IMR-90 (cell line): ENCODE measurements at regions not wholly inside any gene's neighbourhood (a gene's known extent, or its start where the extent isn't known, plus 50 kb on each side); places are given as distances from the start of the nearest gene placed in this dataset.
"Not testable (repeated sequence)": the region's sequence is repeated elsewhere in the genome, so short reads cannot be mapped to it uniquely, and the experiment has no call there.

Experiments
- ATAC-seq: fragments of 200-7000 bp; cut with Tn5 transposase; 2 replicates; pipeline ENCODE4 v1.9.1; 2020; ENCODE audit warnings: low read depth, mild to moderate bottlenecking, moderate library complexity
- BruUV-seq: library from RNA; stranded (reverse); fragments of 400-500 nt; replicated peaks from 2 replicates; lab custom pipeline; 2021; lab: Mats Ljungman, UMichigan
- CTCF ChIA-PET: fragments of 300-600 bp; formaldehyde crosslinking; extraction: SDS; loops from one replicate; lab custom pipeline; 2021; ENCODE audit warnings: antibody characterized with exemption; lab: Yijun Ruan, JAX
- POLR2A ChIA-PET: fragments of 300-600 bp; sonication (Branson Sonifier 250); formaldehyde crosslinking; loops from one replicate; lab custom pipeline; 2022; ENCODE audit warnings: antibody characterized with exemption; ENCODE audit not compliant: unreplicated experiment; lab: Charles Lee
- DNase-seq: peaks from one replicate; pipeline ENCODE4 v3.0.0; 2013
- H2AFZ ChIP-seq: replicated peaks from 2 replicates; pipeline ENCODE3; 2013; ENCODE audit warnings: low read length, mild to moderate bottlenecking; ENCODE audit not compliant: poor library complexity
- H2AK5ac ChIP-seq: 2 replicates; pipeline ENCODE4 v1.6.1; 2013; ENCODE audit warnings: low read depth, low read length, inconsistent platforms
- H2AK9ac ChIP-seq: replicated peaks from 2 replicates; pipeline ENCODE3; 2013; ENCODE audit warnings: mild to moderate bottlenecking, low read depth, low read length, moderate library complexity; ENCODE audit not compliant: poor library complexity
- H2BK120ac ChIP-seq: 2 replicates; pipeline ENCODE4 v1.6.1; 2013; ENCODE audit warnings: low read depth, low read length, inconsistent platforms
- H2BK15ac ChIP-seq: 3 replicates; pipeline ENCODE4 v1.6.1; 2013; ENCODE audit warnings: low read depth, low read length, inconsistent platforms
- H2BK20ac ChIP-seq: 2 replicates; pipeline ENCODE4 v1.6.1; 2013; ENCODE audit warnings: low read depth, mild to moderate bottlenecking, inconsistent platforms, low read length, moderate library complexity
- H2BK5ac ChIP-seq: 2 replicates; pipeline ENCODE4 v1.6.1; 2013; ENCODE audit warnings: mild to moderate bottlenecking, low read depth, low read length, inconsistent platforms; ENCODE audit not compliant: poor library complexity, severe bottlenecking
- H3K14ac ChIP-seq: replicated peaks from 2 replicates; pipeline ENCODE4 v1.6.1; 2013; ENCODE audit warnings: low read depth, low read length, inconsistent platforms
- H3K18ac ChIP-seq: 2 replicates; pipeline ENCODE4 v1.6.1; 2013; ENCODE audit warnings: low read depth, low read length, control low read depth
- H3K23ac ChIP-seq: 2 replicates; pipeline ENCODE4 v1.6.1; 2013; ENCODE audit warnings: low read depth, low read length, inconsistent platforms
- H3K27ac ChIP-seq: 2 replicates; pipeline ENCODE4 v1.5.1; 2013; ENCODE audit warnings: mild to moderate bottlenecking, control low read depth, low read length; ENCODE audit not compliant: insufficient read depth
- H3K27me3 ChIP-seq: 2 replicates; pipeline ENCODE4 v1.6.1; 2013; ENCODE audit warnings: low read length; ENCODE audit not compliant: control insufficient read depth, insufficient read depth
- H3K36me3 ChIP-seq: 2 replicates; pipeline ENCODE4 v1.6.1; 2013; ENCODE audit warnings: low read length, mixed read lengths; ENCODE audit not compliant: control insufficient read depth, insufficient read depth
- H3K4ac ChIP-seq: 2 replicates; pipeline ENCODE4 v1.6.1; 2013; ENCODE audit warnings: low read depth, low read length, inconsistent platforms
- H3K4me1 ChIP-seq: 2 replicates; pipeline ENCODE4 v1.6.1; 2013; ENCODE audit warnings: low read length, mixed read lengths; ENCODE audit not compliant: control insufficient read depth, insufficient read depth
- H3K4me2 ChIP-seq: 2 replicates; pipeline ENCODE4 v1.6.1; 2013; ENCODE audit warnings: low read depth, mild to moderate bottlenecking, control low read depth, low read length, moderate library complexity
- H3K4me3 ChIP-seq: 2 replicates; pipeline ENCODE4 v1.5.1; 2013; ENCODE audit warnings: low read depth, mild to moderate bottlenecking, control low read depth, low read length, moderate library complexity; ENCODE audit not compliant: insufficient read depth
- H3K56ac ChIP-seq: 2 replicates; pipeline ENCODE4 v1.6.1; 2013; ENCODE audit warnings: low read length, inconsistent platforms; ENCODE audit not compliant: insufficient read depth; ENCODE audit errors: extremely low read depth
- H3K79me1 ChIP-seq, 2 experiments: 2 replicates each; pipeline ENCODE4 v1.6.1; 2013; ENCODE audit warnings: low read length in 2 of 2, inconsistent platforms in 1 of 2, low read depth in 1 of 2
- H3K9ac ChIP-seq: 2 replicates; pipeline ENCODE4 v1.6.1; 2013; ENCODE audit warnings: low read depth, low read length, control low read depth
- H3K9me1 ChIP-seq: 2 replicates; pipeline ENCODE4 v1.6.1; 2013; ENCODE audit warnings: low read length, inconsistent platforms; ENCODE audit not compliant: insufficient read depth
- H3K9me3 ChIP-seq: 2 replicates; pipeline ENCODE4 v1.6.1; 2013; ENCODE audit warnings: low read length; ENCODE audit not compliant: control insufficient read depth, insufficient read depth
- H4K20me1 ChIP-seq: 2 replicates; pipeline ENCODE4 v1.6.1; 2013; ENCODE audit warnings: low read length, inconsistent platforms; ENCODE audit not compliant: insufficient read depth
- H4K5ac ChIP-seq: 2 replicates; pipeline ENCODE4 v1.6.1; 2013; ENCODE audit warnings: mild to moderate bottlenecking, low read depth, low read length, control low read depth
- H4K8ac ChIP-seq, 2 experiments: 2 replicates each; pipeline ENCODE4 v1.6.1; 2013; ENCODE audit warnings: low read depth in 2 of 2, low read length in 2 of 2, control low read depth in 1 of 2, inconsistent platforms in 1 of 2
- H4K91ac ChIP-seq: 2 replicates; pipeline ENCODE4 v1.6.1; 2013; ENCODE audit warnings: low read depth, low read length, inconsistent platforms; ENCODE audit not compliant: insufficient read depth
- WGBS, 2 experiments: methylation state at CpG; one replicate each; pipeline versions ENCODE4 v1.1.5 to v1.1.7; 2013; ENCODE audit warnings: missing lambda C conversion rate in 2 of 2; ENCODE audit not compliant: insufficient read length in 1 of 2; ENCODE audit errors: extremely low coverage in 2 of 2; 5-methylcytosine and 5-hydroxymethylcytosine counted together
- dilution Hi-C: fragments of 300-500 bp; cut with HindIII; formaldehyde crosslinking; loops from one replicate; pipeline ENCODE4 v1.14.3; 2018; ENCODE audit warnings: low sequenced_read_pairs; ENCODE audit not compliant: unreplicated experiment
- in situ Hi-C: fragments of 300-500 bp; cut with MboI; formaldehyde crosslinking; loops from 3 replicates; pipeline ENCODE4 v1.14.3; 2019; ENCODE audit warnings: low sequenced_read_pairs, inconsistent platforms, mixed read lengths
- intact Hi-C: fragments of 100-400 bp; cut with micrococcal nuclease; formaldehyde crosslinking; loops from 2 replicates; pipeline ENCODE4 v1.10.0; 2022

DNA sequence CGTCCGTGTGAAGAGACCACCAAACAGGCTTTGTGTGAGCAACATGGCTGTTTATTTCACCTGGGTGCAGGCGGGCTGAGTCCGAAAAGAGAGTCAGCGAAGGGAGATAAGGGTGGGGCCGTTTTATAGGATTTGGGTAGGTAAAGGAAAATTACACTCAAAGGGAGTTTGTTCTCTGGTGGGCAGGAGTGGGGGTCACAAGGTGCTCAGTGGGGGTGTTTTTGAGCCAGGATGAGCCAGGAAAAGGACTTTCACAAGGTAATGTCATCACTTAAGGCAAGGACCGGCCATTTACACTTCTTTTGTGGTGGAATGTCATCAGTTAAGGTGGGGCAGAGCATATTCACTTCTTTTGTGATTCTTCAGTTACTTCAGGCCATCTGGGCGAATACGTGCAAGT is 488.7 kb upstream of the ZP4 start:
- H2AFZ ChIP-seq, POLR2A ChIA-PET, H4K91ac ChIP-seq, H2AK5ac ChIP-seq, H3K79me1 ChIP-seq, BruUV-seq, H3K9ac ChIP-seq, intact Hi-C loops, H3K36me3 ChIP-seq, H3K9me3 ChIP-seq, H3K23ac ChIP-seq, H4K8ac ChIP-seq, in situ Hi-C loops, H3K27me3 ChIP-seq, H3K4me3 ChIP-seq, H2BK15ac ChIP-seq, H3K4ac ChIP-seq, H2BK5ac ChIP-seq, H3K4me2 ChIP-seq, ATAC-seq, H3K4me1 ChIP-seq, DNase-seq, H2AK9ac ChIP-seq, H3K14ac ChIP-seq, H3K56ac ChIP-seq, dilution Hi-C loops, H2BK120ac ChIP-seq, CTCF ChIA-PET, H4K20me1 ChIP-seq, H3K18ac ChIP-seq, H3K9me1 ChIP-seq, H3K27ac ChIP-seq, H4K5ac ChIP-seq, H2BK20ac ChIP-seq: not testable (repeated sequence)
- WGBS, 2 experiments: no CpG with 5 or more reads among the region's 9 CpGs
